ENCODE measurements at regions not wholly inside any gene's neighbourhood (a gene's known extent, or its start where the extent isn't known, plus 50 kb on each side); places are given as distances from the start of the nearest gene placed in this dataset.

DNA sequence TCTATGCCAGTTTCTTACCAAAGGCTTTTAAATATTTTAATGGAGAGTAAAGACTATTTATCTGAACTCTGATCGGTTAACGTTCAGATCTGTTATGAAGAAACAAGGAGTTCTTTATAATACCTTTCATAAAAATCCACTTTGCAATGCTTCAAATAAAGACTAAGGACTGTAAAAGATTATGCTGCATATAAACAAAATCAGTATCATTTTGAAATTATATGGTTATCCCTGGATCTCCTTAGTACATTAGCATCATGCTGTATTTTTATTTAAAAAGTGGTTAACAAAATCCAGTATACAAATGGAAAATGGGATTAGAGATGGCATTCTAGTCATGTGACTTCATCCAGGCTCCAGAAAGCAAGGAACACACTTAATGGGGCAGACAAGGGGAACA lies 386.8 kb downstream of the LMO4 start:
- TF ChIP-seq CTCF (IDR thresholded peaks at IDR 0.05), result no peak

DNA sequence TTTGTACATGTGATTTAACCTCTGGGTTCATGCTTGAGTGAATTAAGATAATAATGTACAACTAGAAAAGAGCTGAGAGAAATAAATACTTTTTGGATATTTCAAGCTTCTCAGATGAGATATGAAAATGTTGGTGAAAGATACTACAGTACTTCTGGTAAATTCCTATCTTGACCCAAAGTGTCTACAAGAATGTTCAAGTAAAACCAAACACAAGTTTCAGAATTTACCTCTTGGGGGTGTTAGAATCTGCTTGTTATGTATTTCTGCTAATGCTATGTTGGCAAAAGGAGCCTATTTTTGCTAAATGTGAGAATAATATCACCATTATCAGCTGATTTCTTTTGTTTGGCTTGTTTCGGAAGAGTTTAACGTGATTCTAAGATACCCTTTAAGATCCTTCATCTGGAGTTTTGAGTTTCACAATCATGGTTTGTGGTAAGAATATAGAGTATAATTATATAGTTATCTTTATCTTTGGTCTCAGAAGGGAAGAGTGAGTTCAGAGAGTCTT lies 388.5 kb downstream of the LMO4 start:
- TF ChIP-seq CTCF (IDR thresholded peaks at IDR 0.05), result no peak

DNA sequence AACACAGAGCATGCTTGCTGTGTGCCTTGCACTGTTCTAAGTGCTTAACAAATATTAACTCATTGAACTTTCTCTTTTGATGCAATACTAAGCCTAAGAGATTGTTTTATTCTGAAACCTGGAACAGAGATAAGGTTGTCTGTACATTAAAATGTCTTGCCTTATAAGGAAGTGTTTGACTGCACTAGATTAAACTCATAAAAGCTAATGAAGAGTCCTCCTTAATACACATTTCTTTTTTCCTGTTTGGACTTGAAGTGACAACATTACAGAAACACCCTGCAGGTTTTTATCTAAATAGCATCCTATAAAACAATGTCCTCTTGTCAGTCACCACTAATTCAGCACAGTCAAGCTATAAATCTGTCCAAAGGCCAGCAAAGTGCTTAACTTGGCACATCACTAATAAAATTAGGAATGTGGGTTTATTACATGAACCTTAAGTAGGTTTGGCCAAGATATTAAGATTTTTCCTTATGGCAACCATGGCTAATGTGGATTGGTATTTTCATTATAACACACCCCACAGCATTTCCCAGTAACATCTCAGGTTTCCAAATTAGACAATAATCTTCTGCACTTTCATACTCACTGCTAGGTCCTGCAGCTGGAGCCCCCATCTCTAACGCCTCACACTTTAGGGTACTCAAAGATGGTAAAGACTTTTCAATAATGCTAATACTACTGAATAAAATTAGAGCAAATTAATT lies 389.7 kb downstream of the LMO4 start:
- TF ChIP-seq CTCF (IDR thresholded peaks at IDR 0.05), result no peak

- TF ChIP-seq CTCF (IDR thresholded peaks at IDR 0.05), result no peak
Measured at GRCh38 chr1:87719658-87720057, 391.0 kb downstream of the LMO4 start.

- no peak for TF ChIP-seq CTCF (IDR thresholded peaks at IDR 0.05)
Measured at GRCh38 chr1:87720561-87720960, 391.9 kb downstream of the LMO4 start.

DNA sequence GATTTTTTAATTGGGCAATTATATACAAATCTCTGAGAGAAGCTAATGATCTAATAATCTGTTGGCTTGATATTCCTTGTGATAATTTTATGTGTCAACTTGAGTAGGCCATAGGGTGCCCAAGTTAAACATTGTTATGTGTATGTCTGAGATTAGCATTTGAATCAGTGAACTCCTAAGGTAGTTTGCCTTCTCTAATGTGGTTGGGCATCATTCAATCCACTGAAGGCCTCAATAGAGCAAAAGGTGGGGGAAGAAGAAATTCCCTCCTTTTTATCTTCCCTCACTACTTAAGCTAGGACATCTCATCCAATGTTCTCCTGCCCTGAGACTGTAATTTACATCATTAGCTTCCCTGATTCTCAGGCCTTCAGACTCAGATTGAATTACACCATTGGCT lies 394.5 kb downstream of the LMO4 start:
- TF ChIP-seq CTCF (IDR thresholded peaks at IDR 0.05), result no peak

GRCh38 chr1:87728169-87728568 lies 399.5 kb downstream of the LMO4 start:
- TF ChIP-seq CTCF (IDR thresholded peaks at IDR 0.05), result no peak
